Esophagus muscularis mucosa (tissue), 4 donors: ENCODE measurements at regions not wholly inside any gene's neighbourhood (a gene's known extent, or its start where the extent isn't known, plus 50 kb on each side); places are given as distances from the start of the nearest gene placed in this dataset.
A peak's percentile ranks its signal among the peaks of the same experiment; 100 is the strongest.

Experiments used
- DNase-seq: peaks from one replicate; pipeline ENCODE4 v3.0.0-alpha.2; 2017; ENCODE audit errors: extremely low spot score
- H3K27ac ChIP-seq, 4 donors: fragments of 200-600 bp; sonication (generic); replicated peaks in 1 of 4; 1 replicate in 3 of 4; 2 replicates in 1 of 4; pipeline ENCODE4 v1.5.1; 2016 to 2019; ENCODE audit warnings: mild to moderate bottlenecking in 1 of 4
- H3K27me3 ChIP-seq, 4 donors: fragments of 200-600 bp; sonication (generic); one replicate each; pipeline versions ENCODE4 v1.5.1 to v1.6.0; 2016 to 2019
- H3K36me3 ChIP-seq, 4 donors: fragments of 200-600 bp; sonication (generic); one replicate each; pipeline ENCODE4 v1.5.1; 2016 to 2019
- H3K4me1 ChIP-seq, 4 donors: fragments of 200-600 bp; sonication (generic); one replicate each; pipeline ENCODE4 v1.5.1; 2016 to 2019
- H3K4me3 ChIP-seq, 4 donors: fragments of 200-600 bp; sonication (generic); 1 replicate in 2 of 4; 2 replicates in 2 of 4; pipeline ENCODE4 v1.5.1; 2016 to 2019; ENCODE audit warnings: mild to moderate bottlenecking in 4 of 4, moderate library complexity in 1 of 4
- H3K9me3 ChIP-seq, 4 donors: fragments of 200-600 bp; sonication (generic); 1 replicate in 3 of 4; 2 replicates in 1 of 4; pipeline ENCODE4 v1.5.1; 2016 to 2019
- CTCF ChIP-seq, 3 experiments: fragments of 200-600 bp in 2 of 3; fragments of 450-650 bp in 1 of 3; sonication (generic) in 2 of 3; IDR thresholded peaks; one replicate each; pipeline ENCODE4 v1.5.1; 2017 to 2019; ENCODE audit warnings: antibody characterized with exemption in 3 of 3, mild to moderate bottlenecking in 2 of 3, moderate library complexity in 1 of 3
- EP300 ChIP-seq: sonication (generic); formaldehyde crosslinking; IDR thresholded peaks from one replicate; pipeline ENCODE4 v1.6.1; 2017; ENCODE audit warnings: antibody characterized with exemption
- POLR2A ChIP-seq: fragments of 450-650 bp; IDR thresholded peaks from one replicate; pipeline ENCODE4 v1.6.1; 2017; ENCODE audit warnings: antibody characterized with exemption, moderate library complexity, mild to moderate bottlenecking, low read depth
- POLR2AphosphoS5 ChIP-seq, 2 donors: sonication (generic); formaldehyde crosslinking; IDR thresholded peaks; one replicate each; pipeline ENCODE4 v1.6.1; 2017; ENCODE audit warnings: antibody characterized with exemption in 2 of 2
- WGBS: methylation state at CpG from one replicate; pipeline ENCODE4 v1.1.5; 2018; 5-methylcytosine and 5-hydroxymethylcytosine counted together
- intact Hi-C: fragments of 100-400 bp; cut with DNase I; formaldehyde crosslinking; loops from one replicate; pipeline ENCODE4 v1.15.1; 2023

GRCh38 chr13:39942552-39943273 lies 287.3 kb downstream of the COG6 start:
- H3K9me3 ChIP-seq = no peaks in the 10 kb centered on the region
- H3K4me3 ChIP-seq = no peak overlapping the region
- H3K4me1 ChIP-seq = peaks cover 0 to 11% (median 6%) of the 10 kb centered on the region in 4 donors
- H3K27me3 ChIP-seq = no peaks in the 10 kb centered on the region
- TF ChIP-seq CTCF (IDR thresholded peaks at IDR 0.05) = peak; percentile 74 to 90 (median 84)
- TF ChIP-seq POLR2AphosphoS5 (IDR thresholded peaks at IDR 0.05) = no peak
- no peak for TF ChIP-seq EP300
- no peak for TF ChIP-seq POLR2A
- intact Hi-C loops = loop anchor here (10.0 kb wide), 2 partner anchors 168 to 742 kb away; no protein-coding TSS in a partner anchor
- DNase-seq = no peak
- no peaks in the 10 kb centered on the region for H3K36me3 ChIP-seq
- H3K27ac ChIP-seq = no peak overlapping the region
- WGBS = 62% methylated on average over 12 of the region's 12 CpGs

GRCh38 chr13:39943711-39944110 lies 288.2 kb downstream of the COG6 start:
- WGBS = 90% methylated on average over 6 of the region's 6 CpGs
- no peak overlapping the region for H3K27ac ChIP-seq
- H3K4me3 ChIP-seq = no peak overlapping the region
- no peak for DNase-seq
- peaks cover 0 to 11% (median 6%) of the 10 kb centered on the region in 4 donors for H3K4me1 ChIP-seq
- no peaks in the 10 kb centered on the region for H3K9me3 ChIP-seq
- no peaks in the 10 kb centered on the region for H3K36me3 ChIP-seq
- intact Hi-C loops = loop anchor here (10.0 kb wide), 2 partner anchors 169 to 741 kb away; no protein-coding TSS in a partner anchor
- TF ChIP-seq POLR2AphosphoS5 (IDR thresholded peaks at IDR 0.05) (no peak), EP300 (no peak), POLR2A (no peak), CTCF (IDR thresholded peaks at IDR 0.05) (no peak)
- no peaks in the 10 kb centered on the region for H3K27me3 ChIP-seq

- WGBS = 80% methylated on average over 4 of the region's 4 CpGs
- intact Hi-C loops = loop anchor here (10.0 kb wide), 2 partner anchors 170 to 740 kb away; no protein-coding TSS in a partner anchor
- H3K4me3 ChIP-seq = no peak overlapping the region
- H3K27ac ChIP-seq = no peak overlapping the region
- H3K27me3 ChIP-seq = no peaks in the 10 kb centered on the region
- H3K9me3 ChIP-seq = no peaks in the 10 kb centered on the region
- peaks cover 0 to 11% (median 6%) of the 10 kb centered on the region in 4 donors for H3K4me1 ChIP-seq
- no peak for TF ChIP-seq POLR2A
- no peak for TF ChIP-seq POLR2AphosphoS5 (IDR thresholded peaks at IDR 0.05)
- no peak for TF ChIP-seq CTCF (IDR thresholded peaks at IDR 0.05)
- TF ChIP-seq EP300 = no peak
- H3K36me3 ChIP-seq = no peaks in the 10 kb centered on the region
- DNase-seq = no peak
Measured at GRCh38 chr13:39945226-39945625, 289.8 kb downstream of the COG6 start.

DNA sequence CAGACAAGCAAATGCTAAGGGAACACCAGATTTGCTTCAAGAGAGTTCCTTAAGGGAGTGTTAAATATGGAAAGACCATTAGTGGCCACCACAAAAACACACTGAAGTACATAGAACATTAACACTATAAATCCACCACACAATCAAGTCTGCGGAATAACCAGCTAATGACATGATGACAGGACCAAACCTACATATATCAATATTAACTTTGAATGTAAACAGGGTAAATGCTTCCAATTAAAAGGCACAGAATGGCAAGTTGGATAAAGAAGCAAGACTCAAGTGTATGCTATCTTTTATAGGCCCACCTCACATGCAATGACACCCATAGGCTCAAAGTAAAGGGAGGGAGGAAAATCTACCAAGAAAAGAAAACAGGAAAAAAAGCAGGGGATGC lies 291.3 kb downstream of the COG6 start:
- intact Hi-C loops = loop anchor here (10.0 kb wide), 2 partner anchors 172 to 738 kb away; no protein-coding TSS in a partner anchor
- no peaks in the 10 kb centered on the region for H3K36me3 ChIP-seq
- H3K27ac ChIP-seq = no peak overlapping the region
- no peak for TF ChIP-seq EP300
- no peak for TF ChIP-seq POLR2A
- no peak for TF ChIP-seq CTCF (IDR thresholded peaks at IDR 0.05)
- TF ChIP-seq POLR2AphosphoS5 (IDR thresholded peaks at IDR 0.05) = no peak
- H3K9me3 ChIP-seq = no peaks in the 10 kb centered on the region
- no peaks in the 10 kb centered on the region for H3K27me3 ChIP-seq
- no peak for DNase-seq
- no peak overlapping the region for H3K4me3 ChIP-seq
- peaks cover 0 to 15% (median 6%) of the 10 kb centered on the region in 4 donors for H3K4me1 ChIP-seq
- WGBS = 100% methylated on average over 1 of the region's 1 CpG
